ENCODE measurements at regions not wholly inside any gene's neighbourhood (a gene's known extent, or its start where the extent isn't known, plus 50 kb on each side); places are given as distances from the start of the nearest gene placed in this dataset.

GRCh38 chr1:114238053-114238452 lies 84.4 kb upstream of the SYT6 start:
- Mint-ChIP-seq H3K27ac (no peak overlapping the region), H3K36me3 (ENCODE audit: low read depth) (peaks cover 3% of the 10 kb centered on the region), H3K4me1 (ENCODE audit: low read depth) (peaks cover 8% of the 10 kb centered on the region), H3K9me3 (no peaks in the 10 kb centered on the region), H3K27me3 (no peaks in the 10 kb centered on the region), H3K4me3 (no peak overlapping the region)
- no peak for TF ChIP-seq CTCF (IDR thresholded peaks at IDR 0.05)
- POLR2A ChIA-PET: interaction anchor here (0.8 kb wide), 1 partner anchor 14 kb away, joined by 3 read pairs; no protein-coding TSS in a partner anchor
- DNase-seq (no peak), ATAC-seq (no peak)
- CTCF ChIA-PET: no interaction called here
- intact Hi-C loops (cut with micrococcal nuclease): no loop called here

- Mint-ChIP-seq H3K4me3 (no peak overlapping the region), H3K4me1 (ENCODE audit: low read depth) (peaks cover 8% of the 10 kb centered on the region), H3K36me3 (ENCODE audit: low read depth) (peaks cover 3% of the 10 kb centered on the region), H3K27me3 (no peaks in the 10 kb centered on the region), H3K27ac (no peak overlapping the region), H3K9me3 (no peaks in the 10 kb centered on the region)
- DNase-seq (no peak), ATAC-seq (no peak)
- intact Hi-C loops (cut with micrococcal nuclease): no loop called here
- no peak for TF ChIP-seq CTCF (IDR thresholded peaks at IDR 0.05)
- POLR2A ChIA-PET: no interaction called here
- CTCF ChIA-PET: interaction anchor here (2.0 kb wide), 1 partner anchor 46 kb away, joined by 8 read pairs; no protein-coding TSS in a partner anchor
Observed at GRCh38 chr1:114236517-114236916, 82.8 kb upstream of the SYT6 start.

GRCh38 chr1:114235960-114236359 lies 82.3 kb upstream of the SYT6 start:
- ChIA-PET CTCF (interaction anchor here (2.0 kb wide), 1 partner anchor 47 kb away, joined by 8 read pairs; no protein-coding TSS in a partner anchor), POLR2A (no interaction called here)
- DNase-seq (no peak), ATAC-seq (no peak)
- no peak overlapping the region for H3K4me3 Mint-ChIP-seq
- peaks cover 8% of the 10 kb centered on the region for H3K4me1 Mint-ChIP-seq (ENCODE audit: low read depth)
- H3K27ac Mint-ChIP-seq: no peak overlapping the region
- H3K9me3 Mint-ChIP-seq: no peaks in the 10 kb centered on the region
- peaks cover under 1% of the 10 kb centered on the region for H3K36me3 Mint-ChIP-seq (ENCODE audit: low read depth)
- intact Hi-C loops (cut with micrococcal nuclease): no loop called here
- no peaks in the 10 kb centered on the region for H3K27me3 Mint-ChIP-seq
- no peak for TF ChIP-seq CTCF (IDR thresholded peaks at IDR 0.05)

GRCh38 chr1:114235281-114235680 lies 81.6 kb upstream of the SYT6 start:
- POLR2A ChIA-PET: no interaction called here
- CTCF ChIA-PET: no interaction called here

More at GRCh38 chr1:114235281-114235680, 81.6 kb upstream of the SYT6 start:
- H3K4me3 Mint-ChIP-seq: no peak overlapping the region
- ATAC-seq (no peak), DNase-seq (no peak)
- peaks cover 8% of the 10 kb centered on the region for H3K4me1 Mint-ChIP-seq (ENCODE audit: low read depth)
- no peaks in the 10 kb centered on the region for H3K36me3 Mint-ChIP-seq (ENCODE audit: low read depth)
- no peaks in the 10 kb centered on the region for H3K27me3 Mint-ChIP-seq
- no peak overlapping the region for H3K27ac Mint-ChIP-seq
- H3K9me3 Mint-ChIP-seq: no peaks in the 10 kb centered on the region
- TF ChIP-seq CTCF (IDR thresholded peaks at IDR 0.05): no peak
- intact Hi-C loops (cut with micrococcal nuclease): no loop called here
